GM12878 (cell line): ENCODE measurements at regions not wholly inside any gene's neighbourhood (a gene's known extent, or its start where the extent isn't known, plus 50 kb on each side); places are given as distances from the start of the nearest gene placed in this dataset.

Source experiments
- CEBPB ChIP-seq, 2 experiments: fragments of 150-350 bp in 1 of 2; IDR thresholded peaks; 2 replicates each; pipeline ENCODE4 v1.6.1; 2012 to 2014; ENCODE audit warnings: low read depth in 2 of 2, low read length in 2 of 2, borderline replicate concordance in 1 of 2, inconsistent platforms in 1 of 2
- EZH2 ChIP-seq: IDR thresholded peaks from 2 replicates; pipeline ENCODE4 v1.6.1; 2012; ENCODE audit warnings: low read depth, mild to moderate bottlenecking, control low read depth, inconsistent platforms, low read length, borderline replicate concordance; ENCODE audit not compliant: control insufficient read depth
- FOXM1 ChIP-seq: IDR thresholded peaks from 2 replicates; pipeline ENCODE4 v1.6.1; 2012; ENCODE audit warnings: low read depth, mild to moderate bottlenecking, inconsistent platforms, low read length, moderate library complexity
- MTA3 ChIP-seq: IDR thresholded peaks from 2 replicates; pipeline ENCODE4 v1.6.1; 2012; ENCODE audit warnings: low read length, inconsistent platforms, borderline replicate concordance
- MXI1 ChIP-seq: fragments of 150-350 bp; IDR thresholded peaks from 2 replicates; pipeline ENCODE4 v1.6.1; 2011; ENCODE audit warnings: low read depth, mild to moderate bottlenecking, inconsistent platforms, low read length, improper control_type of control experiment
- NKRF ChIP-seq: fragments of 450-650 bp; conservative IDR thresholded peaks from 2 replicates; pipeline ENCODE4 v1.6.1; 2017; ENCODE audit warnings: mild to moderate bottlenecking, moderate library complexity
- POLR2A ChIP-seq: IDR thresholded peaks from 2 replicates; pipeline ENCODE4 v1.6.1; 2011; ENCODE audit warnings: low read depth, mild to moderate bottlenecking, low read length
- POLR2AphosphoS5 ChIP-seq: IDR thresholded peaks from 2 replicates; pipeline ENCODE4 v1.6.1; 2011; ENCODE audit warnings: mild to moderate bottlenecking, low read length, inconsistent platforms
- SREBF2 ChIP-seq: IDR thresholded peaks from 2 replicates; pipeline ENCODE4 v1.6.1; 2012; ENCODE audit warnings: mild to moderate bottlenecking, low read length
- YBX1 ChIP-seq: fragments of 450-650 bp; IDR thresholded peaks from 2 replicates; pipeline ENCODE4 v1.6.1; 2016; ENCODE audit warnings: antibody characterized with exemption
- ZNF274 ChIP-seq: IDR thresholded peaks from one replicate; pipeline ENCODE4 v1.8.0; 2011; ENCODE audit not compliant: insufficient read length, insufficient read depth
- TF ChIP-seq, protein P1 (sequence below): IDR thresholded peaks from 2 replicates; pipeline ENCODE4 v1.6.1; 2011; ENCODE audit warnings: low read depth, low read length, improper control_type of control experiment, borderline replicate concordance
- TF ChIP-seq, protein P2 (sequence below): IDR thresholded peaks from 2 replicates; pipeline ENCODE4 v1.6.1; 2012; ENCODE audit warnings: low read depth, low read length, improper control_type of control experiment

GRCh38 chr7:63025815-63026214, 972.8 kb upstream of the ZNF722 start:
- TF ChIP-seq, protein P1, sequence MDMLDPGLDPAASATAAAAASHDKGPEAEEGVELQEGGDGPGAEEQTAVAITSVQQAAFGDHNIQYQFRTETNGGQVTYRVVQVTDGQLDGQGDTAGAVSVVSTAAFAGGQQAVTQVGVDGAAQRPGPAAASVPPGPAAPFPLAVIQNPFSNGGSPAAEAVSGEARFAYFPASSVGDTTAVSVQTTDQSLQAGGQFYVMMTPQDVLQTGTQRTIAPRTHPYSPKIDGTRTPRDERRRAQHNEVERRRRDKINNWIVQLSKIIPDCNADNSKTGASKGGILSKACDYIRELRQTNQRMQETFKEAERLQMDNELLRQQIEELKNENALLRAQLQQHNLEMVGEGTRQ, result no peak
- TF ChIP-seq POLR2AphosphoS5 (no peak), NKRF (no peak), EZH2 (no peak), MXI1 (no peak), CEBPB (IDR thresholded peaks at IDR 0.05; ENCODE audit: borderline replicate concordance in 1 of 2, low read depth in 2 of 2, low read length in 2 of 2) (no peak), FOXM1 (no peak), MTA3 (no peak), ZNF274 (no peak), POLR2A (no peak), SREBF2 (no peak), YBX1 (no peak)
- TF ChIP-seq, protein P2, sequence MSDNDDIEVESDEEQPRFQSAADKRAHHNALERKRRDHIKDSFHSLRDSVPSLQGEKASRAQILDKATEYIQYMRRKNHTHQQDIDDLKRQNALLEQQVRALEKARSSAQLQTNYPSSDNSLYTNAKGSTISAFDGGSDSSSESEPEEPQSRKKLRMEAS, result no peak
